Upper lobe of right lung (tissue), 1 donor: ENCODE measurements at regions not wholly inside any gene's neighbourhood (a gene's known extent, or its start where the extent isn't known, plus 50 kb on each side); places are given as distances from the start of the nearest gene placed in this dataset.
"Not testable (repeated sequence)": the region's sequence is repeated elsewhere in the genome, so short reads cannot be mapped to it uniquely, and the experiment has no call there.

Experiments
- ATAC-seq: fragments of 200-7000 bp; cut with Tn5 transposase; one replicate; pipeline ENCODE4 v1.9.1; 2020; ENCODE audit warnings: mild to moderate bottlenecking, moderate library complexity
- DNase-seq: peaks from one replicate; pipeline ENCODE4 v3.0.0-alpha.2; 2020
- H3K27ac ChIP-seq: fragments of 200-600 bp; one replicate; pipeline ENCODE4 v1.8.0; 2022
- H3K27me3 ChIP-seq: fragments of 200-600 bp; one replicate; pipeline ENCODE4 v1.8.0; 2022; ENCODE audit warnings: mild to moderate bottlenecking
- H3K36me3 ChIP-seq: fragments of 200-600 bp; one replicate; pipeline ENCODE4 v1.8.0; 2022
- H3K4me1 ChIP-seq: fragments of 200-600 bp; one replicate; pipeline ENCODE4 v1.8.0; 2022
- H3K4me3 ChIP-seq: fragments of 200-600 bp; one replicate; pipeline ENCODE4 v1.8.0; 2022; ENCODE audit warnings: mild to moderate bottlenecking
- H3K9me3 ChIP-seq: fragments of 200-600 bp; one replicate; pipeline ENCODE4 v1.8.0; 2022
- CTCF ChIP-seq: fragments of 200-600 bp; IDR thresholded peaks from one replicate; pipeline ENCODE4 v1.8.0; 2022; ENCODE audit warnings: antibody characterized with exemption
- intact Hi-C: fragments of 100-400 bp; cut with DNase I; formaldehyde crosslinking; loops from one replicate; pipeline ENCODE4 v1.11.0; 2022
- donor health status: DM: no; HTN: yes; CAD: no; lungs with severe emphysema.

DNA sequence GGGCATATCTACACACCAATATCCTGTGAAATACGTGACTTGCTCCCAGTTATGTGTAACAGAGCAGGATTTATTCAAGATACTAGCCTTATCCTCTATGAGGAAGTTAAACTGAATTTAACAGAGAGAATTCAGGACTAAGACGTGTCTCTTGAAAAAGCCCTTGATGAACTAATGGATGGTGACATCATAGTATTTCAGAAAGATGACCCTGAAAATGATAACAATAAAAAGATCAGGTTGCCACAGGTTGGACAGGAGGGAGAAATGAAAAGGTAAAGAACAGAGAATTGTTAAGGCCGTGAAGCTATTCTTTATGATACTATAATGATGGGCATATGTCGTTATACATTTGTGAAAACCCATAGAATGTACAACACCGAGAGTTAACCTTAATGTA, 56.2 kb upstream of the EFNA5 start:
- H3K4me1 ChIP-seq, result no peaks in the 10 kb centered on the region
- DNase-seq, result no peak
- H3K9me3 ChIP-seq, result no peaks in the 10 kb centered on the region
- ATAC-seq, result no peak
- H3K27me3 ChIP-seq, result no peaks in the 10 kb centered on the region
- H3K27ac ChIP-seq, result no peak overlapping the region
- no peak for TF ChIP-seq CTCF
- intact Hi-C loops, result no loop called here
- H3K4me3 ChIP-seq, result no peak overlapping the region
- no peaks in the 10 kb centered on the region for H3K36me3 ChIP-seq

GRCh38 chr5:107724642-107725041, 53.9 kb upstream of the EFNA5 start:
- Histone ChIP-seq H3K27me3 (no peaks in the 10 kb centered on the region), H3K4me1 (no peaks in the 10 kb centered on the region), H3K9me3 (no peaks in the 10 kb centered on the region), H3K36me3 (no peaks in the 10 kb centered on the region), H3K4me3 (no peak overlapping the region), H3K27ac (no peak overlapping the region)
- ATAC-seq, result no peak
- no peak for TF ChIP-seq CTCF
- intact Hi-C loops, result no loop called here
- DNase-seq, result no peak

GRCh38 chr5:107721241-107721640, 50.5 kb upstream of the EFNA5 start:
- ATAC-seq, DNase-seq, H3K4me1 ChIP-seq, H3K9me3 ChIP-seq, H3K4me3 ChIP-seq, H3K36me3 ChIP-seq, intact Hi-C loops, H3K27ac ChIP-seq, H3K27me3 ChIP-seq: not testable (repeated sequence)
